ENCODE measurements at regions not wholly inside any gene's neighbourhood (a gene's known extent, or its start where the extent isn't known, plus 50 kb on each side); places are given as distances from the start of the nearest gene placed in this dataset.

DNA sequence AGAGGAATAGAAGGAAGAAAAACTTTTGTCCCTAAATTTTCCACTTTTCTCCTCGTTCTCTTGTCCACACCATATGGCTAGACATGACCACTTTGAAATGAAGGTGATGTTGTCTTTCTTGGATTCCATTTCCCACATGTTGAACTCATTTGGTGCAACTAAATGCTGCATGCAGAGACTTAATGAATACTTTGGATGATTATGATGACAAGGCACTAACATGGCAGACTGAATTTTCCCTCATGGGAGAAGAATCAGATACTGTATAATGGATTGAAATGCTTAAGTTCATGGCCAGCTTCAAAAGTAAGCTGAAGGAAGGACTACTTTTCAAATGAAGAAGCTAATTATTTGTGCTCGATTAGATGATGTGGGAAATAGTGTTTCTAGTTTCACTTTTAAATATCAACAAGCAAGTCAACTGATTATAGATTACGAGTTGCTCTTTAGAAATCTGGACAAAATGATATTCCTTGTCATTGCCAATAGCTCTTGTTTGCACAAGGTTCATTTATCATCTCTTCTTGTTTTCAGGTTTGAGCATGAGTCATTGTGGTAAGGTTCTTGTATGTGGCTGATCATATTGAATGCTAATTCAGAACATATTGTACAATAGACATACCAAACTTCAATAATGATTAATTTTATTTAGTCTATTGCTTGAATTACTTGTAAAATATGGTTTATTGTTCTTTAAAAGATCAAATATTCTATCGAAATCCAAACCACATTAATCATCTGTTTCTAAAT, 501.3 kb upstream of the FTMT start:
- Mint-ChIP-seq H3K27ac (no peak overlapping the region), H3K4me3 (no peak overlapping the region), H3K9me3 (no peaks in the 10 kb centered on the region), H3K36me3 (no peaks in the 10 kb centered on the region), H3K27me3 (ENCODE audit: low read depth) (no peaks in the 10 kb centered on the region), H3K4me1 (no peaks in the 10 kb centered on the region)
- TF ChIP-seq, protein P1, sequence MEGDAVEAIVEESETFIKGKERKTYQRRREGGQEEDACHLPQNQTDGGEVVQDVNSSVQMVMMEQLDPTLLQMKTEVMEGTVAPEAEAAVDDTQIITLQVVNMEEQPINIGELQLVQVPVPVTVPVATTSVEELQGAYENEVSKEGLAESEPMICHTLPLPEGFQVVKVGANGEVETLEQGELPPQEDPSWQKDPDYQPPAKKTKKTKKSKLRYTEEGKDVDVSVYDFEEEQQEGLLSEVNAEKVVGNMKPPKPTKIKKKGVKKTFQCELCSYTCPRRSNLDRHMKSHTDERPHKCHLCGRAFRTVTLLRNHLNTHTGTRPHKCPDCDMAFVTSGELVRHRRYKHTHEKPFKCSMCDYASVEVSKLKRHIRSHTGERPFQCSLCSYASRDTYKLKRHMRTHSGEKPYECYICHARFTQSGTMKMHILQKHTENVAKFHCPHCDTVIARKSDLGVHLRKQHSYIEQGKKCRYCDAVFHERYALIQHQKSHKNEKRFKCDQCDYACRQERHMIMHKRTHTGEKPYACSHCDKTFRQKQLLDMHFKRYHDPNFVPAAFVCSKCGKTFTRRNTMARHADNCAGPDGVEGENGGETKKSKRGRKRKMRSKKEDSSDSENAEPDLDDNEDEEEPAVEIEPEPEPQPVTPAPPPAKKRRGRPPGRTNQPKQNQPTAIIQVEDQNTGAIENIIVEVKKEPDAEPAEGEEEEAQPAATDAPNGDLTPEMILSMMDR (IDR thresholded peaks at IDR 0.05; ENCODE audit: unreplicated experiment): no peak
- no peak for DNase-seq (ENCODE audit: low spot score in 2 of 2, unreplicated experiment in 2 of 2)

DNA sequence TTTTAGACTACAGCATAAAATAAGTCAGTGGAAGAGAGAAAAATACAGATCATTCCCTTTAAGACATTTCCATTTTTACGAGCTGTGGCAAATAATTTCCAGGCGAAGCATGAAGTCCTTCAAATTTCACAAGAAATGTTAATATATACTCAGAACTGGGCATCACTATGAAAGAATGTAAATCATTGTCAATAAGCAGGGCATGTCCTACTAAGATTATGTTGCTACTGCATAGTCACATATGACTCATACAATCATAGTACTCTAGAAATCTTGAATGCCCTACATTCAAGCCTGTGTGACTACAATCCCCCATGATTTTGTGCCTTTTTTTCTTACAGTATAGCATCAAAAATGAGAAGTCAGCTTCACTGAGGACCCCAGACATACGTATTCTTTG, 485.2 kb upstream of the FTMT start:
- TF ChIP-seq, protein P1 (IDR thresholded peaks at IDR 0.05; ENCODE audit: unreplicated experiment): no peak
- Mint-ChIP-seq H3K4me1 (no peaks in the 10 kb centered on the region), H3K4me3 (no peak overlapping the region), H3K27me3 (ENCODE audit: low read depth) (no peaks in the 10 kb centered on the region), H3K27ac (no peak overlapping the region), H3K9me3 (no peaks in the 10 kb centered on the region), H3K36me3 (no peaks in the 10 kb centered on the region)
- DNase-seq (ENCODE audit: low spot score in 2 of 2, unreplicated experiment in 2 of 2): no peak

DNA sequence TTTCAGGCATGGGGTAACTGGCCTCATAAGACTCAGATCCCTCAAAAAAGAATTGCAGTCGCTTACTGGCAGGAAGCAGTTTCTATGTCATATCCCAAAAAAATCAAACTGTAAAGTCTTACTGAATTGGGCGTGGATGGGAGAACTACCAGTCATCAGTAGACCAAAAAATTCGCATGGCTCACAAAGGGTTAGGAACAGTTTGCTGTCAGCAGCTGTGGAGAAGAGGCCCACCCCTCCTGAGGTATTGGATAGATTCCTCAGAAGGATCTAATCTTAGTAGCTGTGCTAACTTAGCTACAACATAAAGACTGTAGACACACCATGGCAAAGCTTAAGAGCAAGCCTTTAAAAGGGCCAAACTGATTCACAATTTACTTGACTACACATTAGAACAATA, 478.3 kb upstream of the FTMT start:
- no peak overlapping the region for H3K4me3 Mint-ChIP-seq

DNA sequence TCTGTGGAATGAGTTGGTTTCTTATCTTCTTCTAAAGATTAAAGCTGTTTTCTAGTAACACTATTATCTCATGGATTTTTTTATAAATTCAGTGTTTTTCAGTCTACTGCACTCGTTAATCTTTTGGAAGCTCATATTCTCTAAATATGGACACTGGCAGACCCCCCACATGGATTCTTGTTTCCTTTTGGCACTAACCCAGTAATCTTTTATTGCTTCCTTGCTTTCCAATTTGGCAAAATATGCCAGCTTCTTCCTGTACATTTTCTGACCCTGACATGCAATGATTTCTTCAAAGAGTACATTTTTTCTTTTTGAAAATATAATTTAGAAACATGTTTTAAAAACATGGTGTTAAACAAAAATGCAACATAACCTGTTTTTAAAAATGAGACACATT, 474.2 kb upstream of the FTMT start:
- H3K9me3 Mint-ChIP-seq: no peaks in the 10 kb centered on the region
- no peaks in the 10 kb centered on the region for H3K36me3 Mint-ChIP-seq
- no peak for DNase-seq (ENCODE audit: low spot score in 2 of 2, unreplicated experiment in 2 of 2)
- no peak overlapping the region for H3K4me3 Mint-ChIP-seq
- no peak overlapping the region for H3K27ac Mint-ChIP-seq
- peaks cover 4% of the 10 kb centered on the region for H3K4me1 Mint-ChIP-seq
- TF ChIP-seq, protein P1 (IDR thresholded peaks at IDR 0.05; ENCODE audit: unreplicated experiment): no peak
- H3K27me3 Mint-ChIP-seq (ENCODE audit: low read depth): no peaks in the 10 kb centered on the region

More for the DNA sequence above, 478.3 kb upstream of the FTMT start:
- no peak for DNase-seq (ENCODE audit: low spot score in 2 of 2, unreplicated experiment in 2 of 2)
- Mint-ChIP-seq H3K36me3 (no peaks in the 10 kb centered on the region), H3K27me3 (ENCODE audit: low read depth) (no peaks in the 10 kb centered on the region), H3K9me3 (no peaks in the 10 kb centered on the region), H3K27ac (no peak overlapping the region), H3K4me1 (peaks cover 4% of the 10 kb centered on the region)
- TF ChIP-seq, protein P1 (IDR thresholded peaks at IDR 0.05; ENCODE audit: unreplicated experiment): no peak

DNA sequence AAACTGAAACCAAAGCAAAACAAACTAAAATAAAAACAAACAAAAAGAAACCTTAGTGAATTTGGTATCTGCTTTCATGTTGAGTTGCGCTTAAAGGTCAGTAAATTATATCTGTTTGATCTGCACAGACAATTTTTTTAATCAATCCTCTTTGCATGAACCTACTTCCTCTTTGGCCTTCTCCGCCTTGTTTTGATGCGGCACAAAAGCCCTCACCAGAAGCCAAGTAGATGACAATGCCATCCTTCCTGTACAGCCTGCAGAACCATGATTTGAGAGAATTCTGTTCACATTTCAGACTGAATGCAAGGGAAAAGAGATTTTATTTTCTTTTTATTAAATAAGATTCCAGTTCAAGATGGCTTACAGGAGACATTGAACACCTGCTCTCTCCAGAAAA, 473.6 kb upstream of the FTMT start:
- DNase-seq (ENCODE audit: low spot score in 2 of 2, unreplicated experiment in 2 of 2): no peak
- Mint-ChIP-seq H3K27me3 (ENCODE audit: low read depth) (no peaks in the 10 kb centered on the region), H3K36me3 (no peaks in the 10 kb centered on the region), H3K4me1 (peaks cover 4% of the 10 kb centered on the region), H3K4me3 (no peak overlapping the region), H3K27ac (no peak overlapping the region), H3K9me3 (no peaks in the 10 kb centered on the region)
- TF ChIP-seq, protein P1 (IDR thresholded peaks at IDR 0.05; ENCODE audit: unreplicated experiment): no peak

Data from mesothelial cell of epicardium (in vitro differentiated cells).